GM12875 (cell line): ENCODE measurements at regions not wholly inside any gene's neighbourhood (a gene's known extent, or its start where the extent isn't known, plus 50 kb on each side); places are given as distances from the start of the nearest gene placed in this dataset.

Source experiments
- H3K4me3 ChIP-seq: one replicate; pipeline ENCODE4 v1.5.1; 2011; ENCODE audit warnings: low read depth, low read length, control low read depth
- TF ChIP-seq, protein P1 (sequence below): IDR thresholded peaks from 2 replicates; pipeline ENCODE4 v1.5.1; 2011; ENCODE audit warnings: low read depth, mild to moderate bottlenecking, control low read depth, inconsistent platforms, low read length, moderate library complexity, borderline replicate concordance; ENCODE audit not compliant: insufficient read depth

DNA sequence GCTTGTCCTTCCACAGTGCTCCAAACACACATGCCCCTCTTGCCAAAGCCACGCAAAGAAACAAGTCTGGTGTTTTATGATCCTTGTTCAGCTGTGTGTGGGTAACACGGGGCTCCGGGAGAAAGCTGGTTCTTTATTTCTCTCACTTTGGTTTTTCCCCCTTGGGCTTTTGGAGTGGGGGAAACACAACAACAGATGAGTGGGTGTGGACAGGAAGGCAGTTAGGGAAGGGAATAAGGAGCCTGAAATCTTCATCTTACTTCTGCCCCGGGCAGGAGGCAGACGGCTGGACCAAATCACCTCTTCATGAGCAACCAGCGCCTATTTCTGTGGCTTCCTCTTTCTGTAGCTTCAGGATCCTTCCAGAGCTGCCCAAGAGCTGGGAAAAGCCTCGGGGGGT lies 218.5 kb downstream of the PHETA1 start:
- H3K4me3 ChIP-seq = no peak overlapping the region
- TF ChIP-seq, protein P1, sequence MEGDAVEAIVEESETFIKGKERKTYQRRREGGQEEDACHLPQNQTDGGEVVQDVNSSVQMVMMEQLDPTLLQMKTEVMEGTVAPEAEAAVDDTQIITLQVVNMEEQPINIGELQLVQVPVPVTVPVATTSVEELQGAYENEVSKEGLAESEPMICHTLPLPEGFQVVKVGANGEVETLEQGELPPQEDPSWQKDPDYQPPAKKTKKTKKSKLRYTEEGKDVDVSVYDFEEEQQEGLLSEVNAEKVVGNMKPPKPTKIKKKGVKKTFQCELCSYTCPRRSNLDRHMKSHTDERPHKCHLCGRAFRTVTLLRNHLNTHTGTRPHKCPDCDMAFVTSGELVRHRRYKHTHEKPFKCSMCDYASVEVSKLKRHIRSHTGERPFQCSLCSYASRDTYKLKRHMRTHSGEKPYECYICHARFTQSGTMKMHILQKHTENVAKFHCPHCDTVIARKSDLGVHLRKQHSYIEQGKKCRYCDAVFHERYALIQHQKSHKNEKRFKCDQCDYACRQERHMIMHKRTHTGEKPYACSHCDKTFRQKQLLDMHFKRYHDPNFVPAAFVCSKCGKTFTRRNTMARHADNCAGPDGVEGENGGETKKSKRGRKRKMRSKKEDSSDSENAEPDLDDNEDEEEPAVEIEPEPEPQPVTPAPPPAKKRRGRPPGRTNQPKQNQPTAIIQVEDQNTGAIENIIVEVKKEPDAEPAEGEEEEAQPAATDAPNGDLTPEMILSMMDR = no peak

DNA sequence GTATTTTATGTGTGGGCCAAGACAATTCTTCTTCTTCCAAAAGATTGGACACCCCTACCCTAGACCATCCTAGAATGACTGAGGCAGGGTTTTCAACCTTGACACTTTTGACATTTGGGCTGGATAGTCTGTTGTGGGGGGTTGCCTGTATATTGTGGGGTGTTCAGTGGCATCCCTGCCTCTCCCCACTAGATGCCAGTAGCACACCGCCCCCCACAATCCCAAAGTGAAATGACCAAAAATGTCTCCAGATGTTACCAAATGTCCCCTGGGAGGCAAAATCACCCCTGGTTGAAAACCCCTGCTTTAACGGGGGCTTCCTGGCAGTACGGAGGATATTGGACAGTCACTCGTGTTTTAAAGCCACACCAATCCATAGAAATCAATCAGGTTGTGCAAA lies 219.6 kb downstream of the PHETA1 start:
- TF ChIP-seq, protein P1 = 0 out of 2 replicates have a peak, but pooled peaks have one; percentile 4
- no peak overlapping the region for H3K4me3 ChIP-seq

DNA sequence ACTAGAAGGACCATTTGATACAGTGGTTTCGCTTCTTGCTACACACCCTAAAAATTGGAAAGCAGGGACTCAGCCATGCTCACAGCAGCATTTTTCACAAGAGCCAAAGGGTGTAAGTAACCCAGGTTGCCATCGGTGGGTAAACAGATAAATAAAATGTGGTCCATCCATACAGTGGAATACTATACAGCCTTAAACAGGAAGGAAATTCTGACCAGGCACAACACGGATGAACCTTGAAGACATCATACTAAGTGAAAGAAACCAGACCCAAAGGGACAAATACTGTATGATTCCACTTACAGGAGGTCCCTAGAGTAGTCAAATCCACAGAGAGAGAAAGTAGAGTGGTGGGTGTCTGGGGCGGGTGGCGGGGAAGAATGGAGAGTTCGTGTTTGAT lies 220.9 kb downstream of the PHETA1 start:
- TF ChIP-seq, protein P1 = no peak
- H3K4me3 ChIP-seq = no peak overlapping the region

DNA sequence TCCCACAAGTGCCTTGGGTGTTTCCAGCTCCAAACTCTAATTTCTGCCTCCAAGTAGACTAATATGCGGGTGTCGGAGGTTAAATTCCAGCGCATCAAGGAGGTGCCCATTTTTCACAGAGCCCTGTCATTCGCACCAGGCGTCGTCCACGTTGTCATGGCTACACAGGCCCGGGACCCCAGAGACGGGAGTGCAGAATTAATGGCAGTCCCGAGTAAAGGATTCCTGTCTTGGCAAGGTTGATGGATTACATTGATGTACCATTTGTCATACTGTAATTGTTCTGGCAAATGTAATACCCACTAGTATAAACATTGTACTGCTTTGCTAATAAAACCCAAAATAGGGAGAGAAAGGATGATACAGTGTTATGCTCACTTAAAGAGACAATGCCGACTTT lies 222.9 kb upstream of the MYL2 start:
- no peak overlapping the region for H3K4me3 ChIP-seq
- TF ChIP-seq, protein P1 = no peak

DNA sequence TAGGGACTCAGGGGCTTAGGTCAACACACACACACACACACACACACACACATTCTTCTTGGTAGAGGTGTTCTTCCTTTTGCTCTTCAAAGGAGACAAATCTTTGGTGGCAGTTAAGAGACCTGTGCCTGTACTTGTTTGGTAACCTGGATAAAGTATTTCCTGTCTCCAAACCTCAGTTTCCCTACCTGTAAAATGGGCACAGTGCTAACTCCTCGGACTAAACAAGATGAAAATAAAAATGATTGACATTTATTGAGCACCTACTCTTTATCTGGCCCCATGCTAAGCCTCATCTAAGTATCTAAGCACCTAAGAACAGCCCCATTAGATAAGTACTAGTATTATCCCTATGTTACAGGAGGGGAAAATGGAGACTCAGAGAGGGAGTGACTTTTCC lies 220.8 kb upstream of the MYL2 start:
- TF ChIP-seq, protein P1 = no peak
- H3K4me3 ChIP-seq = no peak overlapping the region

DNA sequence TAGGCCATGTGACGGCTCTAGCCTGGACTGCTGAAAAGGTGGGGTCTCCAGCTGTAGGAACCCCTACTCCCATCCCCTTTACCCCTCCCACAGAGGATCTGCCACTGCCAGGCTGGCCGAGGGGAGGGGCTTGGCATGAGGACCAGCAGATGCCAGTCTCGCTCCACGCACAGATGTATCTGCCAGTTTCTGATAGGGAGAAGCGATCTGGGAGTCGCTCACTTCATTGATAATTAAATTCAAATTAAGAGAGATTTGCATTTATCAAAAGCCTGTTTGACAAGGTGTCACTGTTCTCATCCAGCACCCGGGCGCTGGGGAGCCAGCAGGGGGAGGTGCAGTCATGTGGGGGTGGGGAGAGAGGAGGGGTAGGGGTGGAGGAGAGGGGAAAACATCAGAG lies 217.6 kb upstream of the MYL2 start:
- TF ChIP-seq, protein P1 = no peak
- H3K4me3 ChIP-seq = no peak overlapping the region

DNA sequence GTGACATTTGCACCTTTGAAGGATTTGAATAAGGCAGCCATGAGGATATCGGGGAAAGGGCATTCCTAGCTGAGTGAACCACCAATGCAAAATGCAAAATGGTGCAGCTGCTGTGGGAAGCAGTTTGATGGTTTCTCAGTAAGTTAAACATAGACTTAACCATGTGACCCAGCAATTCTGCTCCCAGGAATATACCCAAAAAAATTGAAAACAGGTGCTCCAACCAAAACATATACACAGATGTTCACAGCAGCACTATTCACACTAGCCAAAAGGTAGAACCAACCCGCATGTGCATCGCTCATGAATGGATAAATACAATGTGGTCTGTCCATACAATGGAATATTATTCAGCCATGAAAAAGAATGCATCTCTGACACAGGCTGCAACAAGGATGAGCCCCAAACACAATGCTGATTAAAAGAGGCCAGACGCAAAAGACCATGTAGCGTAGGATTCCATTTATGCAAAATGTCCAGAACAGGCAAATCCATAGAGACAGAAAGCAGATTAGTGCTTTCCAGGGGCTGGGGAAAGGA lies 215.0 kb upstream of the MYL2 start:
- no peak overlapping the region for H3K4me3 ChIP-seq
- TF ChIP-seq, protein P1 = no peak
